Activated CD8-positive, alpha-beta memory T cell treated with anti-CD3 and anti-CD28 coated beads, Interleukin-2, amount 50 U/mL, for 48 hours (primary cell): ENCODE measurements at regions not wholly inside any gene's neighbourhood (a gene's known extent, or its start where the extent isn't known, plus 50 kb on each side); places are given as distances from the start of the nearest gene placed in this dataset.

Experiments
- DNase-seq: peaks from one replicate; pipeline ENCODE4 v3.0.0-alpha.2; 2020

DNA sequence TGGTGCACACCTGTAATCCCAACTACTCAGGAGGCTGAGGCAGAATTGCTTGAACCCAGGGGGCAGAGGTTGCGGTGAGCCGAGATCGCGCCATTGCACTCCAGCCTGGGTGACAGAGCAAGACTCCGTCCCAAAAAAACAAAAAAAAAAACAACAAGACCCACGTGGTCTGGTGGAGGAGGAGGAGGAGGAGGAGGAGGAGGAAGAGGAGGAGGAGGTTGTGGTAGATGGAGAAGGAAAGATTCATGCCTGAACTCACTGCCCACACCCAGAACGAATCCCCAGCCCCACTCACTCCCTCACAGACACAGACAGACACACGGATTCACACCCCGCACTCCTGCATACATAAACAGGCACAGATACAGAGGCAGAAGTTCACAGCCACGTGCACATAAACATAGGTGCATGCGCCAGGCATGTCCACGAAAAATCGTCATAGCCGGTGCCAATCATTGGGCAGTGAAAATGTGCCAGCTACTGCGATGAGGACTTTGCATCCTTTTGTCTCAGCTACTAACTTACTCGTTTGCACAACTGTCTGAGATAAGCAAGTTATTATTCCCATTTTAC is 138.5 kb downstream of the WSCD1 start:
- no peak for DNase-seq

DNA sequence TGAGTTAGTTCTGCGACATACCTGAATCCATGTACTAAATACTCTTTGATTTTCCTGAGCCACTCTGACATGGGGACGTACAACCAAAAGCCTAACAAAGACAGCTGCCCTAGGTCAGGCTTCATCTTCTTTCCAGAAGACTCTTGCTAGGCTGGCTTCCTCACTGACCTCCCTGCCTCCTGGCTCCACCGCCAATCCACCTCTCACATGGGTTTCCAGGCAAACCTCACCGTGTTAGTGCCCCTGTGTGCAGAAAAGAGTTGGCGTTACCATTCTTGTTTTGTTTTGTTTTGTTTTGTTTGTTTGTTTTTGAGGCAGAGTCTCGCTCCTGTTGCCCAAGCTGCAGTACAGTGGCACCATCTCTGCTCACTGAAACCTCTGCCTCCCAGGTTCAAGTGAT is 135.3 kb downstream of the WSCD1 start:
- no peak for DNase-seq

DNA sequence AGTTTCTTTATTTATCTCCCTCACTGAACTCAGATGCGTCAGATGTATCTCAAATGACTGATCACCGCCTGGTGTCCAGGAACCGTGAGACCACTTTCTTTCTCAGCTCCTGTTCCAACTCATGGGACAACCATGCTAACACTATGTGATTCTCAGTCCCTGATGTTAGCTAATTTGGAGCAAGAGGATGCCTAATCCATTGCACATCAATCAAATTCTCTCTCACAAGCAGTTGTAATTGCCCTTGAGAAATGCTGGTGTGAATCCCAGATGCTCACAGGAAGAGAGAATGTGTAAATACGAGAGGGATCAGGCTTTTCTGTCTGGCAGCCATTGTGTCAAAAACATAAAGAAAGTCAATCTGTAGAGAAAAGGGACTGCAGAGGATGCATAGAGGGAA is 134.9 kb downstream of the WSCD1 start:
- DNase-seq: no peak

DNA sequence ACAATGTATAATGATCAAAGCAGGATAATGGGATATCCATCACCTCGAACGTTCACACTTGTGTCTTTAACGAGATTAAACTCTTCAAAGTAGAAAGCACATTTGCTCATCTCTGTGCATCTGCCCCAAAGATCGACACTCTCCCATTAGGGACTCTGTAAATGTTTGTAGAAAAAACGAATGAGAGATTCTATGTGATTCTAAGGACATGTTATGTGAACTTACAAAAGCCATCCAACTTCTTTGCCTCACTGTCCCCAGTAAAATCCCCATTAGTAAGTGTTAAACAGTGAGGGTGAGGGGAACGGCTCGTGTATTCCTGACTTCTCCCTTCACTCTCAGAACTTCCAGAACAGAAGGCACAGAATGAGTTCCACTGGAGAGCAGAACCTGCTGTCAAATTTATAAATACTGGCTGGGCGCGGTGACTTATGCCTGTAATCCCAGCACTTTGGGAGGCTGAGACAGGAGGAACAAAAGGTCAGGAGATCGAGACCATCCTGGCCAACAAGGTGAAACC is 134.1 kb downstream of the WSCD1 start:
- no peak for DNase-seq

DNA sequence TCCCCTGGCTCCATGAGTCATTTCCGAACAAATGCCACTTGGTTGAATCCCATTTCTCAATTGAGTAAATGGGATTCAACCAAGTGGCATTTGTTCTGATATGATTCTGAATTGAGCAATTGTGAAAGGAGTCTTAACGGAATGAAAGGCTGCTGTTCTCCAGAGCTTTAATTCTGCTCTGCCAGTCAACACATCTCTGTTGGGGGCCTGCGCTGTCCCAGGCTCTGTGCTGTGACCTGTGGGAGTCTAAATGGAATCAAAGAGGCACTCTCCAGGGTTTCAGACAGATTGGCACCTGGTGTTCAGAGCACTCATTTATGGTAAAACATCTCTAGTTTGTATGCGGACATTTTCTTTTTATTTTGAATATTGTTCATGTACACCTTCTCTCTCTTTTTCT is 126.2 kb downstream of the WSCD1 start:
- no peak for DNase-seq

DNA sequence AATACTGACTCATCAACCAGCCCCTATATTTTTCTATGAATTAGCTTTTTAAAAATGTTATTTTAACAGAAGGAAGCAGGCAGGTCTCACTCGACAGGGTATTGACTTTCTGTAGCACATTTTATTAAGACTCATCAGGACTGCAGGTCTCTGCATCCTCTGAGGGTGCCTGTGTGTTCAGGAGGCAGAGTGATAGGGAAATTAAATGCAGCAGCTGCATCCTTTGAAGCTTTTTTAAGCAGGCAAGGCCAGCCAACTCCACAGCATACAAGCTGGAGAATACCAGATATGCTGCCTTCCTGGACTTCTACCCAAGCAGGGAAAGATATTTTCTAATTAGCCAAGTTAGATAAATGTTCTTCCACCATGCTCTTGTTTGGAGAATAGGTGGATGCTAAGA is 124.9 kb downstream of the WSCD1 start:
- DNase-seq: no peak

DNA sequence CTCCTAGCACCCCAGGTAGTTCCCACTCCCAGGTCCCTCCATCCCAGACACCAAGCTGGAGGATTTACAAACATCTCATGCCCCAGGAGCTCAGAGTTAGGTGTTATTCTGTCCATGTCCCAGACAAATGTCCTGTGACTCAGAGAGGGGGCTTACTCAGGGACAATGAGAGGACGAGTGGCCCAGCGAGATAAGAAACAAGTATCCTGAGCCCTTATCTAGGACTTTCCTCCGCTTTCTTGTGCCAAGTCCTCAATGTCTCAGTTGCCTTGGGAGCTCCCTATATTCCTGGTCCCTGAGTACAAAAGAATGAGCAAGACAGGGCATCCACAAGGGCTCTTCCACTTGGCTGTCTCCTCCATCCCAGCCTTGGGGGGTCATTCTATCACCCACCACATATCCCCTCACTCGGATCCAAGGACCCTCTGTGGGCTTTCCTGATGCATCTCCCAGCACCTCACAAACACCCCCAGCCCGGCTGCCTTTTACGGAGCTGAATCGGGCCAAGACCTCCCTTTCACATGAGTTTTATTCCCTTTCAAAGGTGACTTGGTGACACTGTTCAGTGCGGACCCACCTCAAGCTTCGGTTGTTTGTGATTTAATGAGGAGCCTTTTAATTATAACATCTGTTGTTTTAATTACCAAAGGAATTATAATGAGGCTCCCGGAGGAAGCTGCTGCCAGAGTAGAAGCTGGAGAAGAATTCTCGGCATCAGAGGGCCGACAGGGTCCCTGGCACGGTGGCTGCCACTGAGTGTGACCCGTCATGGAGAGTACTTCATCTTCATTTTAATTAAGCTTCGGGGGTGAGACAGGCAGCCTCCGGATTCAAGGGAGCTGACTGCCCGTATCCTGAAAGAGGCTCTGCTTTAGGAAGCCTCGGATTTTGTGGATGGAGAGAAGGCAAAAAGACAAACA is 121.5 kb downstream of the WSCD1 start:
- no peak for DNase-seq

DNA sequence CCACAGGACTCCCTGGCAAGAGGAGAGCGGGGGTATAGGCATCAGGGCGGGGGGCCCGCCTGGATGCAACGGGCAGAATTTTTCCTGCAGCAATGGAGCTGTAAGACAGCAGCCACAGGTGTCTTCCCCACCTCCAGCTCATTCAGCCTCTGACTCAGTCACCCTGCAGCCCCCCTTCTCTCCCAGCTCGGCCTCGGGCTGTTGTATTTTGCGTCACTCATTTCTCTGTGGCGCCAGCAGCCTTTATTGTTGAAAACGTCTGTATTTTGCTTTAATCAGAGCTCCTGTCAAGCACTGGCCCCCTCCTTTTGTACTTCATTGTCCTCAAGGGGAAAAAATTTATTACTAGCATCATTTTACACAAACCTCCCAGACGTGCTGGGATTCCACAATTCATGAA is 117.7 kb downstream of the WSCD1 start:
- no peak for DNase-seq

DNA sequence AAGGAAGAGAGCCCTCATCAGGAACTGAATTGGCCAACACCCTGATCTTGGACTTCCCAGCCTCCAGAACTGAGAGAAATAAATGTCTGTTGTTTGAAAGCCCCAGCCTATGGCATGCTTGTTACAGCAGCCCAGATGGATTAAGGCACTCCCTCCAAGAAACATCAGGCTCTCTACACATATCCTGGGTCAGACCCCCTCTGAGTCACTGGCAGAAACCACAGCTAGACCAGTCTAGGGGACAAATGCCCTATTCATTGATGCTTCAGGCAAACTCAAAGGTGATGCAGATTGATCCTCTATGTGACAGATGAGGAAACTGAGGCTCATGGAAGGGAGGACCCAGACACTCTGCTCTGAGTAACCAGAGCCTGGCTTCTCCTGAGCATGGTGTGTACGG is 116.8 kb downstream of the WSCD1 start:
- DNase-seq: no peak

DNA sequence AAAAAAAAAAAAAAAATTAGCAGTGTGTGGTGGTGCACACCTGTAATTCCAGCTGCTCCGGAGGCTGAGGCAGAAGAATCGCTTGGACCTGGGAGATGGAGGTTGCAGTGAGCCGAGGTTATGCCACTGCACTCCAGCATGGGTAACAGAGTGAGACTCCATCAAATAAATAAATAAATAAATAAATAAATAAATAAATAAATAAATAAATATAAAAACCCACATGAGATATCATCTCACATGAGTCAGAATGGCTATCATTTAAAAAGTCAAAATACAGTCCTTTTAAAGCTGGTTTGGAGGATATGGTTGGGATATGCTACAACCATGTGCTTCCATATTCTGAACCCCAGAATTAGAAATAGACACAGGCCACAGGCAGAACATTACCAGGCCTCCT is 114.3 kb downstream of the WSCD1 start:
- no peak for DNase-seq

DNA sequence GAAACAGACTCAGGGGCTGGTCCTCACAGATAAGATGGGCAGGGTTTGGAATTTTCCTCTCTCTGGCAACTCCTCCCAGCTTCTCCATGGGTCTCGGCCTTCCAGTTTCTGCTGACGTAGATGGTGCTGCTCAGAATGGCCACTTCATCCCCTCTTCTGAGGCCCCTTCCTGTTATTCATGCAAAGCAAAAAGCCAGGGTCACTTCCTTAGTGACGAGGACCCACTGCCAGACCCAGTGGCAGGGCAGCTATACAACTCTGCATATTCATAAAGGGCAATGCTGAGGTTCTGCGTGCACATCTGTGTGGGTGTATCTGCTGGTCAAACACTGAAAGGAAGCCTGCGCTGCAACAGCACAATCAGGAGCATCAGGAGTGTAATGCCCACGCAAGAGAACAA is 108.8 kb downstream of the WSCD1 start:
- DNase-seq: no peak

DNA sequence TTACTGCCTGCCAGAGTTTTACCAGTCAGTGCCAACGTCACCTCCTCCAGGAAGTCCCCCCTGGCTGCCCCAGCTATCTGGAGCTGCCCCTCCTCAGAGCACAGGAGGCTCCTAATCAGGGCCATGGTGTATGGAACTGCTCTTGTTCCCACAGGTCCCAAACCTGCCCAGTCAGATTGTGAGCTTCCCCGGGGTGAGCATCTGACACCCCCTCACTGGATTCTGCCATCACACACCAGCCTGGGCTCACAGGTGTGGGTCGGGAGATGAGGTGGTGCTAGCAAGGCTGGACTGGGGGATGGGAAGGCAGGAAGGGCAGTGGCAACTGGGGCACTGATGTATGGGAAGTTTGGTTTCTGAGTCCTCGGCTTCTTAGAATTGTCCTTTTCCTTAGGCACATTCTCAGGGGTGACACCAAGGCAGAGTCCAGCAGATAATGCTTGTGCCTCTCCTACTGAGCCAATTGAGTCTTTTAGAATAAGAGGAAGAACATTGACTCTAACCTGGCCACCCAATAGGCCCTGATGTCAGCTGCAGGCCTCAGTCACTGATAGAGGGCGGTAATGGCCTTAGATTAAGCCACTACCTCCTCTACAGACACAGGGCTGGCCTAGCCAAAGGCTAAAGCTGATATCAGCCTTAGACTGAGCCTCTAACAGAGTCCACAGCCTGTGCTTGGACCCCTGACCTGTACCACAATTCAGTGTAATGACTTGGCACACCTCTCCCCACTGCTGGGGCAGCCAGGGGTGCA is 107.9 kb downstream of the WSCD1 start:
- no peak for DNase-seq
